ENCODE measurements at regions not wholly inside any gene's neighbourhood (a gene's known extent, or its start where the extent isn't known, plus 50 kb on each side); places are given as distances from the start of the nearest gene placed in this dataset.

DNA sequence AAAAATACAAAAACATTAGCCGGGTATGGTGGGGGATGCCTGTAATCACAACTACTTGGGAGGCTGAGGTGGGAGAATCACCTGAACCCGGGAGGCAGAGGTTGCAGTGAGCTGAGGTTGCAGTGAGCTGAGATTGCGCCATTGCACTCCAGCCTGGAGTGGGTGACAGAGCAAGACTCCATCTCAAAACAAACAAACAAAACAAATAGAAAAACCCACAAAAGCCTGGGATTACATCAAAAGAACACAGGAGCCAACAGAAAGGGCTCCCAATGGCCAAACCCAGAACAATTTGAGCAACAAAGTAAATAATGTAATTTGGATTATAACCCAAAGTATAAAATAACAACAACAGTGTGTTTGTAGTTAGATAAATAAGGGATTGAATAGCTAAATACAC lies 159.8 kb downstream of the UXS1 start:
- TF ChIP-seq, protein P1, sequence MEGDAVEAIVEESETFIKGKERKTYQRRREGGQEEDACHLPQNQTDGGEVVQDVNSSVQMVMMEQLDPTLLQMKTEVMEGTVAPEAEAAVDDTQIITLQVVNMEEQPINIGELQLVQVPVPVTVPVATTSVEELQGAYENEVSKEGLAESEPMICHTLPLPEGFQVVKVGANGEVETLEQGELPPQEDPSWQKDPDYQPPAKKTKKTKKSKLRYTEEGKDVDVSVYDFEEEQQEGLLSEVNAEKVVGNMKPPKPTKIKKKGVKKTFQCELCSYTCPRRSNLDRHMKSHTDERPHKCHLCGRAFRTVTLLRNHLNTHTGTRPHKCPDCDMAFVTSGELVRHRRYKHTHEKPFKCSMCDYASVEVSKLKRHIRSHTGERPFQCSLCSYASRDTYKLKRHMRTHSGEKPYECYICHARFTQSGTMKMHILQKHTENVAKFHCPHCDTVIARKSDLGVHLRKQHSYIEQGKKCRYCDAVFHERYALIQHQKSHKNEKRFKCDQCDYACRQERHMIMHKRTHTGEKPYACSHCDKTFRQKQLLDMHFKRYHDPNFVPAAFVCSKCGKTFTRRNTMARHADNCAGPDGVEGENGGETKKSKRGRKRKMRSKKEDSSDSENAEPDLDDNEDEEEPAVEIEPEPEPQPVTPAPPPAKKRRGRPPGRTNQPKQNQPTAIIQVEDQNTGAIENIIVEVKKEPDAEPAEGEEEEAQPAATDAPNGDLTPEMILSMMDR (IDR thresholded peaks at IDR 0.05): no peak
- ATAC-seq (no peak), DNase-seq (no peak)

DNA sequence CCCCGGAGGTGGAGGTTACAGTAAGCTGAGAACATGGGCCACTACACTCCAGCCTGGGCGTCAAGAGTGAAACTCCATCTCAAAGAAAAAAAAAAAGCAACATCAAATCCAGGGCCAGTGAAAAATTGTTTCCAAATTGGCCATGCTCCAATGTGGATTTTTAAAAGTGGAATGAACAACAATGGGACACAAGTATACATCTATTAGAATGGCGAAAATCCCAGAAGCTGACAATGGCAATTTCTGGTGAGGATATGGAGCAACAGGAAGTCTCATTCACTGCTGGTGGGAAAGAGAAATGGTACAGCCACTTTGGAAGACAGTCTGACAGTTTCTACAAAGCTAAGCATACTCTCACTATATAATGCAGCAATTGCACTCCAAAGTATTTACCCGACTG lies 161.4 kb downstream of the UXS1 start:
- intact Hi-C loops (cut with DNase I): no loop called here
- H3K4me1 ChIP-seq: peaks cover 16% of the 10 kb centered on the region
- H3K4me3 ChIP-seq: no peak overlapping the region
- no peak for ATAC-seq
- H3K36me3 ChIP-seq: no peaks in the 10 kb centered on the region
- H3K9me3 ChIP-seq: no peaks in the 10 kb centered on the region
- H3K27me3 ChIP-seq: no peaks in the 10 kb centered on the region
- TF ChIP-seq, protein P1 (IDR thresholded peaks at IDR 0.05): no peak
- no peak overlapping the region for H3K27ac ChIP-seq
- DNase-seq: no peak

More for the DNA sequence above, 159.8 kb downstream of the UXS1 start:
- Histone ChIP-seq H3K27me3 (no peaks in the 10 kb centered on the region), H3K4me3 (no peak overlapping the region), H3K9me3 (no peaks in the 10 kb centered on the region), H3K4me1 (peaks cover 16% of the 10 kb centered on the region), H3K27ac (no peak overlapping the region), H3K36me3 (no peaks in the 10 kb centered on the region)
- intact Hi-C loops (cut with DNase I): no loop called here

DNA sequence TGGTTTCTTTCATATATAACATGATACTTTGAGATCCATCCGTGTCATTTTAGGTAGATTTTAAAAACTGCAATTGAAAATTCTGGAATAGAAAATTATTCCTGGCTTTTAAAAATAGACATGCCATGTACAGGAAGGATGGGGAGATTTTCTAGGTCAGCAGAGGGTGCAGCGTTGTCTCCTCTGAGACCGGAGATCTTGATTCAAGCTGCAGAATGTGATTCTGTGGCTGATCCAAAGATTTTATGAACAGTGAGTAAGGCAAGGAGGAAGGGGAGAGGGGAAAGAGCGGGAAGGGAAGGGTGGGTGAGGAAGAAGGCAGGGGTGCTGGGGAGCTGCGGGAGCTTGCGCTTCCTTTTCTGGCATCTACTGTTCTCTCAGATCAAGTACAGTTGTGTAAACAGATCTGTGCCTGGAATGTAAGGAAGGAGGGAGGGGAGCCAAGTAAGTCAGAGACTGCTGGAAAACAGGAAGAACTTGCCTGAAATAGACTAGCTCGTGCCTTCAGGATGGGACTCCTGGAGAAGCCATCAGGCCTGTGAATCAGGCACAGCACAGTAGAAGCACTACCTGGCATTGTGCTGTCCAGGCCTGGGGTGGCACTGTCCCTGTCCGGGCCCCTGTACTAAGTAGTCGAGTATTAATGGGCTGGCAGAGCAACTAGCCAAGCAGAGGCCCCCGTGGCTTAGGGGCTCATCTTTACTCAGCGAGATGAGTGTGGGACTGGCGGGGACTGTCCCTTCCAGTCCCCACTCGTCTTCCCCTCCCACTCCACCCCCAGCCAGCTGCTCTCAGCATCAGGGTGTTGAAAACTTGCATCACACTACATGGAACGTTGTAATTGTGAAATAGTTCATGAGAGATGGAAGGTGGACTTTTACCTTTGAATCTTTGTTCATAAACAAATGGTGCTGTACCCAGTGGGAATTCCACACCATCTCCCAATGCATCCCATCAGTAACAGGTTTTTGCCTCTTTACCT lies 163.5 kb downstream of the UXS1 start:
- peak; percentile 74 for ATAC-seq
- Histone ChIP-seq H3K36me3 (no peaks in the 10 kb centered on the region), H3K27me3 (no peaks in the 10 kb centered on the region), H3K27ac (peak overlapping the region; percentile 78), H3K4me1 (peaks cover 16% of the 10 kb centered on the region), H3K9me3 (no peaks in the 10 kb centered on the region), H3K4me3 (no peak overlapping the region)
- TF ChIP-seq, protein P1 (IDR thresholded peaks at IDR 0.05): no peak
- intact Hi-C loops (cut with DNase I): no loop called here
- DNase-seq: no peak

DNA sequence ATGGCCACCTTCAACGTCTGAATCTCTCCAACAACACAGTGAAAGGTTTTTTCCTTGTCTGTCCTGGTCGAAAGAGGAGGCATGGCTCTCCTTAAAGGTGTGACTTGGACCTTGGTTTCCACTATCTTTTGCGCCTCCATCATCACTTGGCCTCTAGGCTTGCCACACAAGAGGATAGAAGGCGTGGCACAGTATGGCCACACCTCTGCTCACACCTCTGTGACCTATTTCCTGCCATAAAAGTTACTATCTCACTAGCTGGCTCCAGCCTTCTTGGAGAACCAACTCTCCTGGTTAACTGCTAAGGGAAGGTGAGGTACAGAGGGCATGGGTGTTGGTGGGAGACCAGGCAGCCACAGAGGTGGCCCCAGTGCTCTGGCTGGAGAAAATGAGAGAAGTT lies 165.9 kb downstream of the UXS1 start:
- no peak overlapping the region for H3K27ac ChIP-seq
- H3K4me3 ChIP-seq: no peak overlapping the region
- TF ChIP-seq, protein P1 (IDR thresholded peaks at IDR 0.05): no peak
- H3K36me3 ChIP-seq: no peaks in the 10 kb centered on the region
- ATAC-seq: no peak
- H3K9me3 ChIP-seq: no peaks in the 10 kb centered on the region
- H3K27me3 ChIP-seq: no peaks in the 10 kb centered on the region
- H3K4me1 ChIP-seq: peaks cover 16% of the 10 kb centered on the region
- no peak for DNase-seq
- intact Hi-C loops (cut with DNase I): no loop called here

DNA sequence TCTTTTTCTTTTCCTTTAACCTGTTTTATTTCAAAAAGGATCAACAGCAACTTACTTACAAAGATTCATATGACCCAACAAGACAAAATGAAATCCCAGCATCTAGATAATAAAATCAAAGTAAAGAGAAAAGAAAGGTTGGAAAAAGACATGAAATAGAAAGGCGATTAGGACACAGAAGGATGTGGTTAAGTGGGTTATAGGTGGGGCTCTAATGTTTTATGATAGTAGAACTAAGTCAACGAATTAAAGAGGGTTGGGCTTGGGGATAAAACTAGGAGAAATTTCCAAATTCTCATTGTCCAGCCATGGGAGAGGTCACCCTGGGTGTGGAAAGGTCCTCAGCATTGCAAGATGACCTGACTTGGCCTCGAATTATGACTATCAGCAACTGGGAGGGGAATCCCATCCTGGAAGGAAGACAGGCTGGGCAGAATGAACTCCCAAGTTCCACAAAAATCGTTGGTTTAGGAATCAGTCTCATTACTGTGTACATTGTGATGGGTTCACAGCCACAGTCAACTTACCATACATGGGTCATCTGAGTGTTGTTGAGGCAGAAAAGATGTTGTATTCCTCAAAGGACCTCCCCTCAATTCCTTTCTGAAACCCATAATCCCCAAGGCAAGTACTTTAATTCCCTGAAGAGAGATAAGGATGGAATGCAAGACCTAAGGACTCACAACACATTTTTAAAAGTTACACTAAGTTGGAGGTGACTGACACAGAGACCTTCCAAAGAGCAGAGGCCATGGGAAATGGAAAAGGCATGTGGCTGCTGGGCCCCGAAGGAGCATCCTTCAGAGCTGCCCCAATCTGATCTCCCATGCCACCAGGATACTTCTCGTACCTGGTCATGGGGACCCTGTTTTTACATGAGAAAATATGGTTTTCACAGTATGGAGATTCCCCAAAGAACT lies 167.6 kb downstream of the UXS1 start:
- no peak overlapping the region for H3K27ac ChIP-seq
- intact Hi-C loops (cut with DNase I): no loop called here
- no peaks in the 10 kb centered on the region for H3K27me3 ChIP-seq
- no peak overlapping the region for H3K4me3 ChIP-seq
- DNase-seq: no peak
- H3K36me3 ChIP-seq: no peaks in the 10 kb centered on the region
- TF ChIP-seq, protein P1 (IDR thresholded peaks at IDR 0.05): no peak
- H3K4me1 ChIP-seq: peaks cover 14% of the 10 kb centered on the region
- H3K9me3 ChIP-seq: no peaks in the 10 kb centered on the region
- ATAC-seq: no peak
